Kidney (tissue), 13 donors: ENCODE measurements at regions not wholly inside any gene's neighbourhood (a gene's known extent, or its start where the extent isn't known, plus 50 kb on each side); places are given as distances from the start of the nearest gene placed in this dataset.
A peak's percentile ranks its signal among the peaks of the same experiment; 100 is the strongest.
"Not testable (repeated sequence)": the region's sequence is repeated elsewhere in the genome, so short reads cannot be mapped to it uniquely, and the experiment has no call there.

Experiments
- DNase-seq, 5 donors: peaks; one replicate each; pipeline ENCODE4 v3.0.0-alpha.2; 2013 to 2020
- FAIRE-seq: peaks from 2 replicates; lab custom pipeline; 2012; peaks lifted over from hg19 to GRCh38; lab: Jason Lieb, UNC
- H3K27ac ChIP-seq, 2 donors: one replicate each; pipeline ENCODE4 v1.7.0; 2013; ENCODE audit warnings: low read depth in 2 of 2, low read length in 2 of 2, inconsistent platforms in 1 of 2
- H3K27me3 ChIP-seq: one replicate; pipeline ENCODE4 v1.7.1; 2013; ENCODE audit warnings: low read length, inconsistent platforms; ENCODE audit not compliant: control insufficient read depth, insufficient read depth
- H3K36me3 ChIP-seq, 3 donors: one replicate each; pipeline versions ENCODE4 v1.7.0 to v1.7.1; 2013; ENCODE audit warnings: low read length in 3 of 3, control low read depth in 1 of 3, inconsistent platforms in 1 of 3; ENCODE audit not compliant: insufficient read depth in 3 of 3, control insufficient read depth in 2 of 3
- H3K4me1 ChIP-seq, 3 donors: one replicate each; pipeline versions ENCODE4 v1.7.0 to v1.7.1; 2013; ENCODE audit warnings: low read length in 3 of 3, inconsistent platforms in 1 of 3, low read depth in 1 of 3; ENCODE audit not compliant: control insufficient read depth in 2 of 3, insufficient read depth in 2 of 3
- H3K4me3 ChIP-seq, 3 donors: one replicate each; pipeline versions ENCODE4 v1.7.0 to v1.8.1; 2013; ENCODE audit warnings: low read length in 3 of 3, control low read depth in 1 of 3, inconsistent platforms in 1 of 3
- H3K9ac ChIP-seq, 3 donors: one replicate each; pipeline versions ENCODE4 v1.7.0 to v1.7.1; 2013; ENCODE audit warnings: low read length in 3 of 3, control low read depth in 1 of 3, inconsistent platforms in 1 of 3
- H3K9me3 ChIP-seq, 3 donors: one replicate each; pipeline versions ENCODE4 v1.7.0 to v1.7.1; 2013; ENCODE audit warnings: low read length in 3 of 3, control low read depth in 1 of 3, inconsistent platforms in 1 of 3; ENCODE audit not compliant: control insufficient read depth in 2 of 3, insufficient read depth in 1 of 3
- intact Hi-C: fragments of 100-400 bp; cut with DNase I; formaldehyde crosslinking; loops from one replicate; pipeline ENCODE4 v1.11.1; 2022
- TF ChIP-seq, protein P1 (sequence below): IDR thresholded peaks from 3 replicates; pipeline ENCODE4 v1.5.1; 2012; ENCODE audit warnings: mild to moderate bottlenecking, moderate library complexity, borderline replicate concordance; ENCODE audit not compliant: insufficient read depth; ENCODE audit errors: extremely low read depth
- donor health status: control.
- donor health status: control.
- donor health status: control.
- donor health status: control.
- donor health status: control.
- donor health status: DM: yes; HTN: yes; CAD: no.
- donor health status: Normal renal cell carcinoma (clear cell type).

DNA sequence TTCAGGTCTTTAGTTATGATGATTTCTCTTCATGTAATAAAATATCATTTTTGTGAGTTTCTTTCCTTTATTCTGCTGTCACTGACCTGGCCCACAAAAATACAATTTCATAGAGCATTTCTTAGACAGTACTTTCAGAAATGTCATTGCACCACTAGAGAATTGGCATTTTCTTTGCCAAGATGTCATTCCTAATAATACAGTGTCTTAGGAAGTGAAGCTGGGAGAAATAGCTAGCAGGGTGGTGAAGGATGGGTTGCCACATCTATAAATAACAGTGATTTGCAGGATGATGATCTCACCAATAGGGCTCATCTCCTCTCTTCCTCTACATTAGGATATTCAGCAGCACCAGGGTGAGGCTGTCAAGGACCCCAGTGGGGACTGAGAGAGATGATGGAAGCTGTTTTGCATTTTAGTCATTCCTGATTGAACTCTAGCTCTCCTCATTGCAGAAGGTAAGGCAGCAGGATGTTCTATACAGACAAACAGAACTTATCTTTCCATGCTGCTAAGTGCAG, 452.1 kb downstream of the NXPH1 start:
- TF ChIP-seq, protein P1, sequence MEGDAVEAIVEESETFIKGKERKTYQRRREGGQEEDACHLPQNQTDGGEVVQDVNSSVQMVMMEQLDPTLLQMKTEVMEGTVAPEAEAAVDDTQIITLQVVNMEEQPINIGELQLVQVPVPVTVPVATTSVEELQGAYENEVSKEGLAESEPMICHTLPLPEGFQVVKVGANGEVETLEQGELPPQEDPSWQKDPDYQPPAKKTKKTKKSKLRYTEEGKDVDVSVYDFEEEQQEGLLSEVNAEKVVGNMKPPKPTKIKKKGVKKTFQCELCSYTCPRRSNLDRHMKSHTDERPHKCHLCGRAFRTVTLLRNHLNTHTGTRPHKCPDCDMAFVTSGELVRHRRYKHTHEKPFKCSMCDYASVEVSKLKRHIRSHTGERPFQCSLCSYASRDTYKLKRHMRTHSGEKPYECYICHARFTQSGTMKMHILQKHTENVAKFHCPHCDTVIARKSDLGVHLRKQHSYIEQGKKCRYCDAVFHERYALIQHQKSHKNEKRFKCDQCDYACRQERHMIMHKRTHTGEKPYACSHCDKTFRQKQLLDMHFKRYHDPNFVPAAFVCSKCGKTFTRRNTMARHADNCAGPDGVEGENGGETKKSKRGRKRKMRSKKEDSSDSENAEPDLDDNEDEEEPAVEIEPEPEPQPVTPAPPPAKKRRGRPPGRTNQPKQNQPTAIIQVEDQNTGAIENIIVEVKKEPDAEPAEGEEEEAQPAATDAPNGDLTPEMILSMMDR = no peak
- H3K27ac ChIP-seq = no peak overlapping the region
- no peaks in the 10 kb centered on the region for H3K36me3 ChIP-seq
- H3K4me1 ChIP-seq = no peaks in the 10 kb centered on the region
- H3K4me3 ChIP-seq = no peak overlapping the region
- intact Hi-C loops = no loop called here
- no peak for DNase-seq
- H3K9me3 ChIP-seq = no peaks in the 10 kb centered on the region
- H3K9ac ChIP-seq = no peak overlapping the region
- H3K27me3 ChIP-seq = no peaks in the 10 kb centered on the region
- no peak for FAIRE-seq

DNA sequence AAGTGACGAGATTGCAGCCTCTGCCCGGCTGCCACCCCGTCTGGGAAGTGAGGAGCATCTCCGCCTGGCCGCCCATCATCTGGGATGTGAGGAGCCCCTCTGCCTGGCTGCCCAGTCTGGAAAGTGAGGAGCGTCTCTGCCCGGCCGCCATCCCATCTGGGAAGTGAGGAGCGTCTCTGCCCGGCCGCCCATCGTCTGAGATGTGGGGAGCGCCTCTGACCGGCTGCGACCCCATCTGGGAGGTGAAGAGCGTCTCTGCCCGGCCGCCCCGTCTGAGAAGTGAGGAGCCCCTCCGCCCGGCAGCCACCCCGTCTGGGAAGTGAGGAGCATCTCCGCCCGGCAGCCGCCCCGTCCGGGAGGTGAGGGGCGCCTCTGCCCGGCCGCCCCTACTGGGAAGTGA, 456.9 kb downstream of the NXPH1 start:
- H3K9ac ChIP-seq, H3K27ac ChIP-seq, H3K27me3 ChIP-seq, intact Hi-C loops, H3K4me3 ChIP-seq, H3K36me3 ChIP-seq, FAIRE-seq, H3K4me1 ChIP-seq, H3K9me3 ChIP-seq: not testable (repeated sequence)
- DNase-seq = peak in 1 of 5 donors; percentile 23

DNA sequence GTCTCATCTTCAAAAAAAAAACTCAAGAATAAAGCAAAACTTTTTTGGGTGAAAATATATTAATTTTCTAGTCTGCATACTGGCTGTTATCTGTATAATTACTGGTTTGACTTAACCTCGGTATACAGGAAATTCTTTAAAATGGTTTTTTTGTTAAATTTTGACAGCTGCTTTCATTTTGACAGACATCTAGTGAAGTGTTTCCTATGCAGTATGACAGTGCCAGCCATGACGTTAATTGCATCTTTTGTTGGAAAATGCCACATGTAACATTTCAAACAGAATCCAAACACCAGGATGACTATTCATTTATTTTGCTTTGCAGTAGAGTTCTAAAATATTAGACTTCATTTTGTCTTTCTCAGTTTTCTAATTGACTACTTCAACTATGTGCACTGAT, 460.4 kb downstream of the NXPH1 start:
- H3K36me3 ChIP-seq = no peaks in the 10 kb centered on the region
- DNase-seq (no peak), FAIRE-seq (no peak)
- no peaks in the 10 kb centered on the region for H3K9me3 ChIP-seq
- H3K4me1 ChIP-seq = no peaks in the 10 kb centered on the region
- no peak overlapping the region for H3K9ac ChIP-seq
- H3K4me3 ChIP-seq = no peak overlapping the region
- TF ChIP-seq, protein P1 = no peak
- no peaks in the 10 kb centered on the region for H3K27me3 ChIP-seq
- intact Hi-C loops = no loop called here
- no peak overlapping the region for H3K27ac ChIP-seq

DNA sequence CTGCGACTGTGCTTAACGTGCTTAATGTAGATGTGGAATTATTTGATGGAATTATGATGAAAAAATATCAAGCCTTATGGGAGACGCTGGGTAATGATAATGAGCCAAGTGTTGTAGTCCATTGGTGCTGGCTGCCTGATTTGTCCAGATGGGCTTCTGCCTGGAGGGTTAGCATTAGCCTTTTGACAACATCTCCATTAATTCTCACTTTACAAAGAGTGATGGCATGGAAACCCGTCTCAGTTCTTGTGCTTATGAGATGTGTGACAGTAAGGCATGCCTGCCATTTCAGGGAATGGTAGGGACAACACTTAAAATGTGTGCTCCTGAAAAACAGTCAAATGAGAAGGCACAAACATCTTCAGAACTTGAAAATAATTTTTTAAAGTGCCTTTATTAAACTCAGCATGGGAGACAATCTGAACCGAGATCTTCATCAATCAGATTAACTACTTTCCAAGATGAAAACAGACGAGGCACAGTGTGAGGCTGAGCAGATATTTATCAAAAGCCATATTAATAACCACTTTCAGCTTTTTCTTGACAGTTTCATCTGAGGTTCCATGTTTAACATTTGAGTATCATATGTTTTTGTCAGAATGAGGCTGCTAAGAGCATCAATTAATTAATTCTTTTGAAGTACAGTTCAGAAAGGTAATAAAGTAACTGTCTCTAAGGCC, 473.1 kb downstream of the NXPH1 start:
- FAIRE-seq = no peak

More for the DNA sequence above, 473.1 kb downstream of the NXPH1 start:
- no peaks in the 10 kb centered on the region for H3K36me3 ChIP-seq
- intact Hi-C loops = no loop called here
- H3K27ac ChIP-seq = no peak overlapping the region
- no peaks in the 10 kb centered on the region for H3K27me3 ChIP-seq
- DNase-seq = no peak
- TF ChIP-seq, protein P1 = no peak
- no peak overlapping the region for H3K9ac ChIP-seq
- no peaks in the 10 kb centered on the region for H3K4me1 ChIP-seq
- H3K4me3 ChIP-seq = no peak overlapping the region
- H3K9me3 ChIP-seq = no peaks in the 10 kb centered on the region
